ENCODE measurements at regions not wholly inside any gene's neighbourhood (a gene's known extent, or its start where the extent isn't known, plus 50 kb on each side); places are given as distances from the start of the nearest gene placed in this dataset.

DNA sequence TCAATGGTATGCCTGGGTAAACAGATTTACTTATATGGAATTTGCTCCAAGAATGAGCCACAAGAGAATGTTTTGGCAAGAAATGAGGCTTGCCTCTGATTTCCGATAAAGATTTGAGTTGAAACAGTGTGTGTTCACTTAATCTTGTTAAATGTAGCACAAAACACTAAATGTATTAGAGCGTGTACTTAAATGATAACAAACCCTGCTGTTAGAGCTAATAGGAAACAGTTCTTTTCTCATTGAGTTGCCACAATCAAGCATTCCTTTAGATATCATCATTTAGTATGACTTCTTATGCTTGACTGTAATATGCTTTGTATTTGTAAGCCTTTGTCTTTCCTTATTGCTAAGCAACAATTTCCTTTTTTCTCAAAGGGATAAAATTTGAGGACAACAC lies 353.6 kb upstream of the ZNF717 start:
- peak; percentile 33 for DNase-seq (ENCODE audit: low read depth)
- TF ChIP-seq, protein P1, sequence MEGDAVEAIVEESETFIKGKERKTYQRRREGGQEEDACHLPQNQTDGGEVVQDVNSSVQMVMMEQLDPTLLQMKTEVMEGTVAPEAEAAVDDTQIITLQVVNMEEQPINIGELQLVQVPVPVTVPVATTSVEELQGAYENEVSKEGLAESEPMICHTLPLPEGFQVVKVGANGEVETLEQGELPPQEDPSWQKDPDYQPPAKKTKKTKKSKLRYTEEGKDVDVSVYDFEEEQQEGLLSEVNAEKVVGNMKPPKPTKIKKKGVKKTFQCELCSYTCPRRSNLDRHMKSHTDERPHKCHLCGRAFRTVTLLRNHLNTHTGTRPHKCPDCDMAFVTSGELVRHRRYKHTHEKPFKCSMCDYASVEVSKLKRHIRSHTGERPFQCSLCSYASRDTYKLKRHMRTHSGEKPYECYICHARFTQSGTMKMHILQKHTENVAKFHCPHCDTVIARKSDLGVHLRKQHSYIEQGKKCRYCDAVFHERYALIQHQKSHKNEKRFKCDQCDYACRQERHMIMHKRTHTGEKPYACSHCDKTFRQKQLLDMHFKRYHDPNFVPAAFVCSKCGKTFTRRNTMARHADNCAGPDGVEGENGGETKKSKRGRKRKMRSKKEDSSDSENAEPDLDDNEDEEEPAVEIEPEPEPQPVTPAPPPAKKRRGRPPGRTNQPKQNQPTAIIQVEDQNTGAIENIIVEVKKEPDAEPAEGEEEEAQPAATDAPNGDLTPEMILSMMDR (IDR thresholded peaks at IDR 0.05; ENCODE audit: control insufficient read depth, insufficient read depth, low read depth, low read length, missing control alignments): no peak

DNA sequence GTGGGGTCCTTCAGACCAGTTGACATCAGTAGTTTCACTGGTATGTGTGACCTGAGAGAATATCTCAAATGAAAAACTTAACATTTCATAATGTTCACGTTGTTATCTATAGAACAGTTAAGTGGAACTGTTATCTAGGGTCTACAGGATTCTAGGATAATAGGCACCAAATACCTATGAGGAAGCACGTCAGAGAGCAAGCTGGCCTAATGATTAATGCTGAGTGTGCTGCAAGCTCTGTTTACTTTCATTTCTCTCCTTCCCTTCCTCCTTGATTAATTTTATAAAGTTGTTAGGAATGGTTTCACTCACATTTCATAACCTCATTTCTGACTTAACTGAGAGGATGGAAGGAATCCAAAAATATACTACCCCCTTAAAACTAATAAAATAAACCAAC lies 362.5 kb upstream of the ZNF717 start:
- H3K4me3 ChIP-seq (ENCODE audit: control insufficient read depth, low read depth, low read length): no peak overlapping the region
- DNase-seq (ENCODE audit: low read depth): no peak
- TF ChIP-seq, protein P1 (IDR thresholded peaks at IDR 0.05; ENCODE audit: control insufficient read depth, insufficient read depth, low read depth, low read length, missing control alignments): no peak

More for the DNA sequence above, 353.6 kb upstream of the ZNF717 start:
- H3K4me3 ChIP-seq (ENCODE audit: control insufficient read depth, low read depth, low read length): no peak overlapping the region

- no peak overlapping the region for H3K4me3 ChIP-seq (ENCODE audit: control insufficient read depth, low read depth, low read length)
- TF ChIP-seq, protein P1 (IDR thresholded peaks at IDR 0.05; ENCODE audit: control insufficient read depth, insufficient read depth, low read depth, low read length, missing control alignments): no peak
- DNase-seq (ENCODE audit: low read depth): no peak
Observed at GRCh38 chr3:76152028-76152427, 366.7 kb upstream of the ZNF717 start.

- TF ChIP-seq, protein P1 (IDR thresholded peaks at IDR 0.05; ENCODE audit: control insufficient read depth, insufficient read depth, low read depth, low read length, missing control alignments): no peak
- DNase-seq (ENCODE audit: low read depth): no peak
Observed at GRCh38 chr3:76161856-76162255, 376.5 kb upstream of the ZNF717 start.

DNA sequence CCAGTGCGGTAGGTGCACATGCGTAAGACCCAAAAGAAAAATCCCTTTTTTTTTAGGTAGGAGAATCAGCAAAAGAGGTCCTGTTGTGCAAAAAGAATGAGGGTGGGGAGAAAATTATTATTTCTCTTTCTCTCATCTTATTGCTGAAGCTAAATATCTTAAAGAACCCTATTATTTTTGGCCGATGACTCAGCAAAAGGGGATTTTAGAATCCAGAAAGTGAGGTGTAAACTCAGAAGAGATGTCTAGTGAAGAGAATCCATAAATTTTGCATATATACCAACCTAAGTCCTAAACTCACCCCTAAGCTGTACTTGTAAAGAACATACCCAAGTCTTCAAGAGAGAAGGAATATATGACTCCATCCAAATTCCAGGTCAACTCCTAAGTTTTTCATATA lies 386.3 kb upstream of the ZNF717 start:
- TF ChIP-seq, protein P1 (IDR thresholded peaks at IDR 0.05; ENCODE audit: control insufficient read depth, insufficient read depth, low read depth, low read length, missing control alignments): no peak
- H3K4me3 ChIP-seq (ENCODE audit: control insufficient read depth, low read depth, low read length): no peak overlapping the region
- no peak for DNase-seq (ENCODE audit: low read depth)

More at GRCh38 chr3:76161856-76162255, 376.5 kb upstream of the ZNF717 start:
- H3K4me3 ChIP-seq (ENCODE audit: control insufficient read depth, low read depth, low read length): no peak overlapping the region

DNA sequence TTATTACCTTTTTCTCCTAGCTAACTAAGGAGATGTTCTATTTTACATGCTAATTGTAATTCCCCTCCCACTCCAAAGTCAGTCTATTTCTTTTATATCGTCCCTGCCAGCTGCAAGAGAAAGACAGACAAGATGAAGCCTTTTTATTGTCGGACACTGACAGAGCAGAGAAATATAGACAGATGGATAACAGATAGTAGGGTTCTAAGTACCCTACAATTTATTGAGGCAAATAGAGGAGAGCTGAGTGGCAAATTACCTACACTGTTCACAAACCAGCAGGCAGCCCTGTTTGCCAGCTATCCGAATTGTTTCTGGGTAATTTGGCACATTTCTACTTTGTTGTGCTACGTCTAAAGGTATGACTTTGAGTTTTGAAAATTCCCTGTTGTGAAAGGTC lies 392.3 kb upstream of the ZNF717 start:
- no peak for DNase-seq (ENCODE audit: low read depth)
- TF ChIP-seq, protein P1 (IDR thresholded peaks at IDR 0.05; ENCODE audit: control insufficient read depth, insufficient read depth, low read depth, low read length, missing control alignments): no peak

GRCh38 chr3:76178412-76178811 lies 393.1 kb upstream of the ZNF717 start:
- TF ChIP-seq, protein P1 (IDR thresholded peaks at IDR 0.05; ENCODE audit: control insufficient read depth, insufficient read depth, low read depth, low read length, missing control alignments): no peak
- DNase-seq (ENCODE audit: low read depth): no peak
- no peak overlapping the region for H3K4me3 ChIP-seq (ENCODE audit: control insufficient read depth, low read depth, low read length)

More for the DNA sequence above, 392.3 kb upstream of the ZNF717 start:
- H3K4me3 ChIP-seq (ENCODE audit: control insufficient read depth, low read depth, low read length): no peak overlapping the region
